B cell (primary cell): ENCODE measurements at regions not wholly inside any gene's neighbourhood (a gene's known extent, or its start where the extent isn't known, plus 50 kb on each side); places are given as distances from the start of the nearest gene placed in this dataset.

Experiments
- CTCF ChIP-seq: fragments of 200-600 bp; IDR thresholded peaks from one replicate; pipeline ENCODE4 v1.8.0; 2022; ENCODE audit warnings: antibody characterized with exemption, mild to moderate bottlenecking
- EZH2 ChIP-seq: IDR thresholded peaks from 2 replicates; pipeline ENCODE4 v1.6.1; 2012; ENCODE audit warnings: borderline replicate concordance, low read depth, mild to moderate bottlenecking, moderate library complexity, low read length; ENCODE audit not compliant: insufficient read depth, poor library complexity, severe bottlenecking

- TF ChIP-seq CTCF (no peak), EZH2 (no peak)
These were observed 137.0 kb downstream of the EN1 start for GRCh38 chr2:118710481-118710880.
